Tibial nerve (tissue), 4 donors: ENCODE measurements at regions not wholly inside any gene's neighbourhood (a gene's known extent, or its start where the extent isn't known, plus 50 kb on each side); places are given as distances from the start of the nearest gene placed in this dataset.
"Not testable (repeated sequence)": the region's sequence is repeated elsewhere in the genome, so short reads cannot be mapped to it uniquely, and the experiment has no call there.

Source experiments
- DNase-seq, 2 donors: peaks; one replicate each; pipeline ENCODE4 v3.0.0-alpha.2; 2019; ENCODE audit warnings: low spot score in 2 of 2
- H3K27ac ChIP-seq, 4 donors: fragments of 200-600 bp; sonication (generic) in 3 of 4; one replicate each; pipeline ENCODE4 v1.5.1; 2017 to 2019; ENCODE audit warnings: mild to moderate bottlenecking in 1 of 4
- H3K27me3 ChIP-seq, 2 donors: fragments of 200-600 bp; sonication (generic) in 1 of 2; one replicate each; pipeline versions ENCODE4 v1.5.1 to v1.6.0; 2017 to 2019
- H3K36me3 ChIP-seq, 3 donors: fragments of 200-600 bp; sonication (generic); one replicate each; pipeline ENCODE4 v1.5.1; 2018 to 2019
- H3K4me1 ChIP-seq, 4 donors: fragments of 200-600 bp; sonication (generic) in 3 of 4; one replicate each; pipeline ENCODE4 v1.5.1; 2017 to 2019
- H3K4me3 ChIP-seq, 4 donors: fragments of 200-600 bp; sonication (generic) in 3 of 4; one replicate each; pipeline ENCODE4 v1.5.1; 2017 to 2019; ENCODE audit warnings: mild to moderate bottlenecking in 1 of 4, moderate library complexity in 1 of 4
- H3K9me3 ChIP-seq, 4 donors: fragments of 200-600 bp; sonication (generic) in 3 of 4; one replicate each; pipeline ENCODE4 v1.5.1; 2017 to 2019
- EP300 ChIP-seq, 2 donors: sonication (generic); formaldehyde crosslinking; IDR thresholded peaks; one replicate each; pipeline ENCODE4 v1.6.1; 2017; ENCODE audit warnings: antibody characterized with exemption in 2 of 2, mild to moderate bottlenecking in 1 of 2
- POLR2A ChIP-seq, 2 donors: fragments of 450-650 bp; IDR thresholded peaks; one replicate each; pipeline ENCODE4 v1.6.1; 2017; ENCODE audit warnings: antibody characterized with exemption in 2 of 2, mild to moderate bottlenecking in 2 of 2, moderate library complexity in 2 of 2
- WGBS, 2 donors: methylation state at CpG; one replicate each; pipeline ENCODE4 v1.1.5; 2018; 5-methylcytosine and 5-hydroxymethylcytosine counted together
- TF ChIP-seq, protein P1 (sequence below), 5 experiments: fragments of 200-600 bp in 3 of 5; fragments of 450-650 bp in 2 of 5; sonication (generic) in 3 of 5; IDR thresholded peaks; one replicate each; pipeline ENCODE4 v1.5.1; 2016 to 2019; ENCODE audit warnings: antibody characterized with exemption in 5 of 5, mild to moderate bottlenecking in 3 of 5, moderate library complexity in 2 of 5

DNA sequence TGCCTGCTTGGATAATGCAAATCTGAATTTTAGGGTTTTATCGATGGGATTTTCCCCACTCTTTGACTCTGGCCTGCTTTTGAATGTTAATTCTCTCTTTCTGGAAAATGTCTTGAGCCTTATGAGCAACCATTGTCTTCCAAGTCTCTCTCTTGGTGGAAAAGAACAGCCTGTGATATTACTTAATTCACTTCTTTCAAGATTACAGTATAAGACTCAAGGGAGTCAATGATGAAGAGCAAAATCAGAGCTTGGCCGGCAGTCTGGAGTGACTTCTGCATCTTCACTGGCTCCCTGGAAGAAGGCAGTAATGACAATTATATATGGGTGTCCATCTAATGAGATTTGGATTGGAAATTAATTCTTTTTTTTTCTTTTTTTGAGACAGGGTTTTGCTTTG lies 122.9 kb upstream of the ZEB2 start:
- DNase-seq, result no peak
- H3K27me3 ChIP-seq, result no peaks in the 10 kb centered on the region
- TF ChIP-seq POLR2A (IDR thresholded peaks at IDR 0.05) (no peak), EP300 (IDR thresholded peaks at IDR 0.05) (no peak)
- TF ChIP-seq, protein P1, sequence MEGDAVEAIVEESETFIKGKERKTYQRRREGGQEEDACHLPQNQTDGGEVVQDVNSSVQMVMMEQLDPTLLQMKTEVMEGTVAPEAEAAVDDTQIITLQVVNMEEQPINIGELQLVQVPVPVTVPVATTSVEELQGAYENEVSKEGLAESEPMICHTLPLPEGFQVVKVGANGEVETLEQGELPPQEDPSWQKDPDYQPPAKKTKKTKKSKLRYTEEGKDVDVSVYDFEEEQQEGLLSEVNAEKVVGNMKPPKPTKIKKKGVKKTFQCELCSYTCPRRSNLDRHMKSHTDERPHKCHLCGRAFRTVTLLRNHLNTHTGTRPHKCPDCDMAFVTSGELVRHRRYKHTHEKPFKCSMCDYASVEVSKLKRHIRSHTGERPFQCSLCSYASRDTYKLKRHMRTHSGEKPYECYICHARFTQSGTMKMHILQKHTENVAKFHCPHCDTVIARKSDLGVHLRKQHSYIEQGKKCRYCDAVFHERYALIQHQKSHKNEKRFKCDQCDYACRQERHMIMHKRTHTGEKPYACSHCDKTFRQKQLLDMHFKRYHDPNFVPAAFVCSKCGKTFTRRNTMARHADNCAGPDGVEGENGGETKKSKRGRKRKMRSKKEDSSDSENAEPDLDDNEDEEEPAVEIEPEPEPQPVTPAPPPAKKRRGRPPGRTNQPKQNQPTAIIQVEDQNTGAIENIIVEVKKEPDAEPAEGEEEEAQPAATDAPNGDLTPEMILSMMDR (IDR thresholded peaks at IDR 0.05), result no peak
- WGBS, 2 donors, result 75% methylated on average over 2 of the region's 2 CpGs
- H3K4me3 ChIP-seq, result no peak overlapping the region
- H3K27ac ChIP-seq, result no peak overlapping the region
- H3K9me3 ChIP-seq, result no peaks in the 10 kb centered on the region
- peaks cover 0 to 28% (median 0%) of the 10 kb centered on the region in 4 donors for H3K4me1 ChIP-seq
- H3K36me3 ChIP-seq, result no peaks in the 10 kb centered on the region

DNA sequence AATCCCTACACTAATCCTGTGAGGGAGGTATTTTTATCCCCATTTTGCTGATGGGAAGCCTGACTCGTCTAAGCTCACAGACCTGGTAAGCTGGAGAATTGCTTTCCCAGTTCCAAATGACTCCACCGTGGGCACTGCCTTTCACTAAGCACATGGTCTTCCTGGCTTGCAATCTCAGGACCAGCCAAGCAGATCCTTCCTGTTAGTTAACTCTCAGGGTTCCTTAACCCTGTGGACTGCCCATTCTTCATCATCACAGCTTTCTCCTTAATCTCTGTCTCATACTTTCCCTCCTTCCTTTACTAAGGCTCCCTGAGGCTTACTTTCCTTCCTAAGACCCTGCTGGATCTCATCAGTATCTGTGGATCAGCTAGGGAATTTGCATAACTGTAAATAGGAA lies 122.2 kb upstream of the ZEB2 start:
- 30 to 38% methylated on average over 2 of the region's 2 CpGs for WGBS, 2 donors
- TF ChIP-seq POLR2A (IDR thresholded peaks at IDR 0.05) (no peak), EP300 (IDR thresholded peaks at IDR 0.05) (no peak)
- TF ChIP-seq, protein P1 (IDR thresholded peaks at IDR 0.05), result no peak
- H3K9me3 ChIP-seq, result no peaks in the 10 kb centered on the region

DNA sequence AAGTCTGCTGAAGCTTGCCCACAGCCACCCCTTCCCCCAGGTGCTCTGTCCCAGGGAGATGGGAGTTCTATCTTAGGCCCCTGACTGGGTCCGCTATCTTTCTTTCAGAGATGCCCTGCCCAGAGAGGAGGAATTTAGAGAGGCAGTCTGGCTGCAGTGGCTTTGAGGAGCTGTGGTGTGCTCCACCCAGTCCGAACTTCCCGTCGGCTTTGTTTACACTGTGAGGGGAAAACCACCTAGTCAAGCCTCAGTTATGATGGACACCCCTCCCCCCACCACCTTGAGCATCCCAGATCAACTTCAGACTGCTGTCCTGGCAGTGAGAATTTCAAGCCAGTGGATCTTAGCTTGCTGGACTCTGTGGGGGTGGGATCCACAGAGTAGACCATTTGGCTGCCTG lies 118.3 kb upstream of the ZEB2 start:
- H3K27ac ChIP-seq, H3K27me3 ChIP-seq, H3K36me3 ChIP-seq, DNase-seq, H3K4me3 ChIP-seq: not testable (repeated sequence)
- 84% methylated on average over 4 of the region's 4 CpGs for WGBS, 2 donors
- Histone ChIP-seq H3K9me3 (peaks cover 0 to 25% (median 0%) of the 10 kb centered on the region in 4 donors), H3K4me1 (peaks cover 0 to 14% (median 0%) of the 10 kb centered on the region in 4 donors)

More for the DNA sequence above, 122.2 kb upstream of the ZEB2 start:
- Histone ChIP-seq H3K4me3 (no peak overlapping the region), H3K27me3 (no peaks in the 10 kb centered on the region), H3K4me1 (peaks cover 0 to 28% (median 0%) of the 10 kb centered on the region in 4 donors), H3K27ac (no peak overlapping the region), H3K36me3 (no peaks in the 10 kb centered on the region)
- DNase-seq, result no peak

DNA sequence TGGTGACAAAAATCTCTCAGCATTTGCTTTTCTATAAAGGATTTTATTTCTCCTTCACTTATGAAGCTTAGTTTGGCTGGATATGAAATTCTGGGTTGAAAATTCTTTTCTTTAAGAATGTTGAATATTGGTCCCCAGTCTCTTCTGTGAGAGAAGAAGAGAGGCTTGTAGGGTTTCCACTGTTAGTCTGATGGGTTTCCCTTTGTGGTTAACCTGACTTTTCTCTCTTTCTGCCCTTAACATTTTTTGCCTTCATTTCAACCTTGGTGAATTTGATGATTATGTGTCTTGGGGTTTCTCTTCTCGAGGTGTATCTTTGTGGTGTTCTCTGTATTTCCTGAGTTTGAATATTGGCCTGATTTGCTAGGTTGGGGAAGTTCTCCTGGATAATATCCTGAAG lies 116.9 kb upstream of the ZEB2 start:
- not testable (repeated sequence) for H3K4me1 ChIP-seq, H3K4me3 ChIP-seq
- WGBS, 2 donors, result 85 to 89% methylated on average over 1 of the region's 1 CpG

DNA sequence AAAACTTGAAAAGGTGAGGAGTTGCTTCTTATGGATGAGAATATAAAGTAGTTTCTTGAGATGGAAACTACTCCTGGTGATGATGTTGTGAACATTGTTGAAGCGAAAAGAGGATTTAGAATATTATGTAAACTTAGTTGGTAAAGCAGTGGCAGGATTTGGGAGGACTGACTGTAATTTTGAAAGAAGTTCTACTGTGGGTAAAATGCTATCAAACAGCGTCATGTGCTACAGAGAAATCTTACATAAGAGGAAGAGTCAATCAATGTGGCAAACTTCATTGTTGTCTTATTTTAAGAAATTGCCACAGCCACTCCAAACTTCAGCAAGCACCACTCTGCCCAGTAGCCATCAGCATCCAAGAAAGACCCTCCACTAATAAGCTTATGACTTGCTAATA lies 112.9 kb upstream of the ZEB2 start:
- H3K27me3 ChIP-seq, result no peaks in the 10 kb centered on the region
- WGBS, 2 donors, result 90 to 94% methylated on average over 2 of the region's 2 CpGs
- H3K4me1 ChIP-seq, result no peaks in the 10 kb centered on the region
- TF ChIP-seq EP300 (IDR thresholded peaks at IDR 0.05) (no peak), POLR2A (IDR thresholded peaks at IDR 0.05) (no peak)
- TF ChIP-seq, protein P1 (IDR thresholded peaks at IDR 0.05), result no peak
- DNase-seq, result no peak
- H3K36me3 ChIP-seq, result no peaks in the 10 kb centered on the region
- H3K9me3 ChIP-seq, result peaks cover 0 to 25% (median 0%) of the 10 kb centered on the region in 4 donors
- no peak overlapping the region for H3K27ac ChIP-seq
- H3K4me3 ChIP-seq, result no peak overlapping the region

More for the DNA sequence above, 116.9 kb upstream of the ZEB2 start:
- peaks cover 0 to 25% (median 0%) of the 10 kb centered on the region in 4 donors for H3K9me3 ChIP-seq
- H3K27me3 ChIP-seq, H3K36me3 ChIP-seq, H3K27ac ChIP-seq, DNase-seq: not testable (repeated sequence)

DNA sequence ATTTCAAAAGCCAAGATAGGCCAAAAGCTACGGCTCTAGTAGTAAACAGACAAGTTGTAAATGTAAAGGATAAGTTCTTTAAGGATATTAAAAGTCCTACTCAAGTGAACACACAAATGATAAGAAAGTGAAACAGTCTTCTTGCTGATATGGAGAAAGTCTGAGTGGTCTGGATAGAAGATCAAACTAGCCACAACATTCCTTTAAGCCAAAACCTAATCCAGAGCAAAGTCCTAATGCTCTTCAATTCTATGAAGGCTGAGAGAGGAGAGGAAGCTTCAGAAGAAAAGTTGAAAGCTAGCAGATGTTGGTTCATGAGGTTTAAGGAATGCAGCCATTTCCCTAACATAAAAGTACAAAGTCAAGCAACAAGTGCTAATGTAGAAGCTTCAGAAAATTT lies 111.7 kb upstream of the ZEB2 start:
- H3K27ac ChIP-seq, result no peak overlapping the region
- 92 to 95% methylated on average over 1 of the region's 1 CpG for WGBS, 2 donors
- DNase-seq, result no peak
- H3K36me3 ChIP-seq, result no peaks in the 10 kb centered on the region
- no peaks in the 10 kb centered on the region for H3K27me3 ChIP-seq
- TF ChIP-seq, protein P1 (IDR thresholded peaks at IDR 0.05), result no peak
- no peak for TF ChIP-seq EP300 (IDR thresholded peaks at IDR 0.05)
- no peak for TF ChIP-seq POLR2A (IDR thresholded peaks at IDR 0.05)
- no peaks in the 10 kb centered on the region for H3K4me1 ChIP-seq
- H3K4me3 ChIP-seq, result no peak overlapping the region
- H3K9me3 ChIP-seq, result peaks cover 0 to 20% (median 0%) of the 10 kb centered on the region in 4 donors
